ENCODE measurements at regions not wholly inside any gene's neighbourhood (a gene's known extent, or its start where the extent isn't known, plus 50 kb on each side); places are given as distances from the start of the nearest gene placed in this dataset.

DNA sequence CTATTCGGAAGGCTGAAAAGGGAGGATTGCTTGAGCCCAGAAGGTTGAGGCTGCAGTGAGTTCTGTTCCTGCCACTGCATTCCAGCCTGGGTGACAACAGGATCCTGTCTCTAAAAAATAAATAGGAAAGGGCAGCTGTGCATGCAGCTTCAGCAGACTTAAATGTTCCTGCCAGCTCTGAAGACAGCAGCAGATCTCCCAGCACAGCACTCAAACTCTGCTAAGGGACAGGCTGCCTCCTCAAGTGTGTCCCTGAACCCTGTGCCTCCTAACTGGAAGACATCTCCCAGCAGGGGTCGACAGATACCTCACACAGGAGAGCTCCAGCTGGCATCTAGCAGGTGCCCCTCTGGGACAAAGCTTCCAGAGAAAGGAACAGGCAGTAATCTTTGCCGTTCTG is 117.9 kb downstream of the CXCL12 start:
- DNase-seq (ENCODE audit: extremely low read depth, low read depth), result no peak
- TF ChIP-seq, protein P1, sequence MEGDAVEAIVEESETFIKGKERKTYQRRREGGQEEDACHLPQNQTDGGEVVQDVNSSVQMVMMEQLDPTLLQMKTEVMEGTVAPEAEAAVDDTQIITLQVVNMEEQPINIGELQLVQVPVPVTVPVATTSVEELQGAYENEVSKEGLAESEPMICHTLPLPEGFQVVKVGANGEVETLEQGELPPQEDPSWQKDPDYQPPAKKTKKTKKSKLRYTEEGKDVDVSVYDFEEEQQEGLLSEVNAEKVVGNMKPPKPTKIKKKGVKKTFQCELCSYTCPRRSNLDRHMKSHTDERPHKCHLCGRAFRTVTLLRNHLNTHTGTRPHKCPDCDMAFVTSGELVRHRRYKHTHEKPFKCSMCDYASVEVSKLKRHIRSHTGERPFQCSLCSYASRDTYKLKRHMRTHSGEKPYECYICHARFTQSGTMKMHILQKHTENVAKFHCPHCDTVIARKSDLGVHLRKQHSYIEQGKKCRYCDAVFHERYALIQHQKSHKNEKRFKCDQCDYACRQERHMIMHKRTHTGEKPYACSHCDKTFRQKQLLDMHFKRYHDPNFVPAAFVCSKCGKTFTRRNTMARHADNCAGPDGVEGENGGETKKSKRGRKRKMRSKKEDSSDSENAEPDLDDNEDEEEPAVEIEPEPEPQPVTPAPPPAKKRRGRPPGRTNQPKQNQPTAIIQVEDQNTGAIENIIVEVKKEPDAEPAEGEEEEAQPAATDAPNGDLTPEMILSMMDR (IDR thresholded peaks at IDR 0.05; ENCODE audit: low read depth, low read length), result no peak

DNA sequence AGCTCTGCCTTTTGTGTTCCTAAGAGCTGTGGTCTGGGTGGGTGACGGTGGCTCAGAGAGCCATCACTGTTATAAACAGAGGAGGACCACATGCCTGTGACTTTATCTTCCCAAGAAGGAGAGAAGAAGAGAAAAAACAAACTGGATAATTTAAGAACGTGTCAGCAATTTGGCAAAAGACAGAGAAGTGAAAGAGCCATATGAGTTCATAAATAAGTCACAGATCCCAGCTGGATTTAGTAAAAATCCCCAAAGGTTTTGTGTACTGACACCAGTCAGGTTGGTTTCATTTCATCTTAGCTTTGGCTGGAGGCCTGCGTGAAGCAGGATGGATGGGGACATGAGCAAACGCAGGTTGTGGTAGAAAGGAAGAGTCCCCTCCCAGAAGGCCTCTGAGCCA is 120.7 kb downstream of the CXCL12 start:
- TF ChIP-seq, protein P1 (IDR thresholded peaks at IDR 0.05; ENCODE audit: low read depth, low read length), result no peak
- DNase-seq (ENCODE audit: extremely low read depth, low read depth), result no peak

DNA sequence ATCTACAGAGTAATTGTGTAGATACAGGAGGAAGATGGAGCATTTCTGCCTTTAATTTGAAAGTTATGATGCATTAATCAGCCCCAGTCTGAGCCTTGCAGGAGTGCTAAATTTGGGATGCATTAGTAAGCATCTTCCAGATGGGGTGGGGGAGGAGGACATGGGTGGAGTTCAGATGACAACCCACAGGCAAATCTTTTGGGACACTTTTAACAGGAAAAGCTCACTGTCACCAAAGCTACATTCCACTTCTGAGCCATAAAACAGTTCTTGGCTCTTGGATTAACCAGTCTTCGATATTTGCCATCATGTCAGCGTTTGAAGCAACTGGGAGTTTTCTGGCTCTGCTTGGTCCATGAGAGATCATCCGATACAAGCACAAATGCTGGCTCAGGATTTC is 121.1 kb downstream of the CXCL12 start:
- DNase-seq (ENCODE audit: extremely low read depth, low read depth), result no peak
- TF ChIP-seq, protein P1 (IDR thresholded peaks at IDR 0.05; ENCODE audit: low read depth, low read length), result no peak

DNA sequence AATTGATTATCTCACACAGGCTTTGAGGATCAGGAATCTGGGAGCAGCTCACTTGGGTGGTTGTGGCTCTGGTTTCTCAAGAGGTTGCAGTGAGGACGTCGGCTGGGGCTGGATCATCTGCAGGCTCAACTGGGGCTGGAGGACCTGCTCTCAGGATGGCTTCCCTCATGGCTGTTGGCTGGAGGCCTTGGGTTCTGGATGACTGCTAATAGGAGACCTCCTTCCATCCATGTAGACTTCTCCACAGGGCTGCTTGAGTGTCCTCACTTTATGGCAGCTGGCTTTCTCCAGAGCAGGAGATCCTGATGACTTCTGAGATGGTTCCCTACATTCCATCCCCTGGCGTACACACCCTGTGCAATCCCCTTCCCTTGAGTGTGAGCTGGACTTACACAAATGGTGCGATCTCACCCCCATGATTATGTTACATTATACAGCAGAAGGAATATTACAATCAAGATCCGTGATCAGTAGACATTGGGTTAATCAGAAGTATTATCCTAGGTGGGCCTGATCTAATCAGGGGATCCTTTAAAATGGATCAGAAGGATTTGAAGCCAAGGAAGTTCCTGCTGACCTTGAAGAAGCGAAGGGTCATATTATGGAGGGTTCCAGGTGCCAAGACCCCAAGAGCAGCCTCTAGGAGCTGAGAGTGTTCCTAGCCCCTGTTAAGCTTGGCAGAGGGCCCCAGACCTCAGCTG is 122.2 kb downstream of the CXCL12 start:
- no peak for DNase-seq (ENCODE audit: extremely low read depth, low read depth)
- TF ChIP-seq, protein P1 (IDR thresholded peaks at IDR 0.05; ENCODE audit: low read depth, low read length), result no peak

DNA sequence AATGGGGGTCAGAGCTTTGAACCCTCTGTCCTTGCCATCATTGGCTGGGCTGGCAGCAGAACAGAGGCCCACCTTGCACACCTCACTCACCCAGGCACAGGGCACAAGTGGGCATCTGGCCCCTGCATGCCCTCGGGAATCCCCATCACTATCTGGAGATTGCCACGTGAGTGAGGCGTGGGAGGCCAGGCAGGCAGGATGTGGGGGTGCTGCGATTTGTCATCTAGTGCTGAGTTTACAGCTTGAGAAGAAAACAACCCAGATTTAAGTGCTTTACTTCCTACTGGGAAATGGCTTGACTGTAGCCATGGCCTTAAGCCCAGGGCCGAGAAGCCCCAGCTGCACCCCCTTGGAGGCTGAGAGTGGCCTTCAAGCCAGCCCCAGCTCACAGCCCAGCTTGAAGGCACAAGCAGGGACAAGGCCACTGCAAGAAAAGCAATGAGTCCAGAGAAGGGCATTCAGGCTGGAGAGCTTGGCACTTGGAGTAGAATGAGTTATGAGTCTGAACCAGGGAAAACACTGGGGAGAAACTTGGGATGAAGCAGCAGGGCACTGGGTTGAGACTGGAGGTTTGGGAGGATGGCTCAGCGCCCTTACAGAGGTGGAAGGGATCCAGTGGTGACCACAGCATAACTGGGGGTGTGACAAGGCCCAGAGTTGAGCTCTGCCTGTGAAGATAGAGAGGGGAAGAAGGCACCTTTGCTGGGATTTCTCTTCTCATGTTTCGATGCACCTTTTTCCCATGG is 123.0 kb downstream of the CXCL12 start:
- no peak for DNase-seq (ENCODE audit: extremely low read depth, low read depth)
- TF ChIP-seq, protein P1 (IDR thresholded peaks at IDR 0.05; ENCODE audit: low read depth, low read length), result no peak

DNA sequence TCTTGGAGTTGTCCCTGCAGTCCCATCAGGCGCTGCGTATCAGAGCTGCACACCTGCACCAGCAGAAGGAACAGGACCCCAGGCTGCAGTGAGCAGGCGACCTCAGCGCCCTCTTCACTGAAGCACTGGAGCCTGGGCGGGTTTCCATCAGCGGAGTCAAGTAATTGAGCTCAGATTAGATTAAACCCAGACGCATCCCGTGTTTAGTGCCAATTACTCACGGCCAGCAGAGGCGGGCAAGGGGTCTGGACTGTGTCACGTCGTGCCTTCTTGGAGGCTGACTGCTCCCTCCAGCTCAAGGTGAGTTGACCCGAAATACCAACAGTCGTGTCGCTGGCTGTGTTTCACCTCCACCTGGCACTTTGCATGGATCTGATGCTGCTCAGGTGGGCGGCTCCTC is 123.6 kb downstream of the CXCL12 start:
- TF ChIP-seq, protein P1 (IDR thresholded peaks at IDR 0.05; ENCODE audit: low read depth, low read length), result no peak; the same call in 1 of the 2 replicates
- no peak for DNase-seq (ENCODE audit: extremely low read depth, low read depth)

DNA sequence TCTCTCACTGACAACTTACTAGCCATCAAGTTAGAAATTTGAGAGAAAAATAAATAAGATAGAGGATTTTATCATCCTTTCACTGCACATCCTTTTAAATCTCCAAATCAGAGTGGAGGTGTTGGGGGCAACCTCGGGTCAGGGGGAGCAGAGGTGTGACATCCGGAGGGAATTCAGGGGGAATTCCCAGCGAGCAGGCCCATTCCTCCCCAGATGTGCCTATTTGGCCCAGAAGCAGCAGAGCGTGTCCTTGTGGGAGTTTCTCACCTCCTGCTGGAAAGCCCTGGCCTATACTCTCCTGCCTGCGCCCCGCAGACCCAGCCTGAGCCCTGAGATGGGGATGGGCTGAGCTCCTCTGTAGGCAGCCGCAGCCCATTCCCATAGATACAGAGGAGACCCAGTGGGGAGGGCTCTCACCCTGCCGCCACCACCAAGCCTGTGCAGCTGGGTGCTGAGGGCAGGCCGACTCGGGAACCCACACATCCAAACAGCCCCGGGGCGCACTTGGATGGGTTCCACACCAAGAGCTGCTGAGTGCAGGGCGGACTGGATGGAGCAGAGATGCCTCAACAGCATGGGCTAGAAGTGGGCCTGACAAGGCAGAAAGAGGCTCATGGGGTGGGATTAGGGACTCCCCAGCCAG is 124.5 kb downstream of the CXCL12 start:
- TF ChIP-seq, protein P1 (IDR thresholded peaks at IDR 0.05; ENCODE audit: low read depth, low read length), result no peak
- DNase-seq (ENCODE audit: extremely low read depth, low read depth), result no peak
